ENCODE measurements at regions not wholly inside any gene's neighbourhood (a gene's known extent, or its start where the extent isn't known, plus 50 kb on each side); places are given as distances from the start of the nearest gene placed in this dataset.

DNA sequence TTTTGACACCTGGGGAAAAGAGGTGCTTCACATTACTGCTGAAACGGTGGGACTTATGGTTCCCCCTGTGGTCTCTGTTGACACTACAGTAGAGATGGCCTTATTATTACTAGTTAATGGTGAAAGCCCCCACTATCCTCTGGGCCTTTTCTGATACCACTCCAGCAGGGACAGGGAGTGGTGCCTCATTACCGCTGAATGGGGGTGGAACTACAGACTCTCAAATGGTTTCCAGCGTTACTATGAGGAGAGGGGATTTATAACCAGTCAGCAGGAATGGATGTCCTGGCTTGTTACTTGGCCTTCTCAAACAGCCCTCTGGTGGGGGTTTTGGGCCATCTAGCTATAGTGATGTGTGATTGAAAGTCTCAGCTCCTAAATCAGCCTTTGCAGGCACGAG, 96.7 kb upstream of the DIAPH3 start:
- no peak overlapping the region for H3K18ac ChIP-seq (ENCODE audit: low read depth, low read length)
- H3K4ac ChIP-seq (ENCODE audit: low read depth, low read length): no peak overlapping the region
- TF ChIP-seq MXI1 (IDR thresholded peaks at IDR 0.05; ENCODE audit: borderline replicate concordance, low read depth, low read length): no peak
- TF ChIP-seq POLR2A (IDR thresholded peaks at IDR 0.05; ENCODE audit: low read depth, low read length): no peak
- TF ChIP-seq RAD21 (IDR thresholded peaks at IDR 0.05; ENCODE audit: low read length): no peak
- no peak for TF ChIP-seq NFE2L2 (IDR thresholded peaks at IDR 0.05; ENCODE audit: low read depth, low read length)
- no peak for TF ChIP-seq BHLHE40 (IDR thresholded peaks at IDR 0.05; ENCODE audit: low read depth, low read length)
- TF ChIP-seq, protein P1, sequence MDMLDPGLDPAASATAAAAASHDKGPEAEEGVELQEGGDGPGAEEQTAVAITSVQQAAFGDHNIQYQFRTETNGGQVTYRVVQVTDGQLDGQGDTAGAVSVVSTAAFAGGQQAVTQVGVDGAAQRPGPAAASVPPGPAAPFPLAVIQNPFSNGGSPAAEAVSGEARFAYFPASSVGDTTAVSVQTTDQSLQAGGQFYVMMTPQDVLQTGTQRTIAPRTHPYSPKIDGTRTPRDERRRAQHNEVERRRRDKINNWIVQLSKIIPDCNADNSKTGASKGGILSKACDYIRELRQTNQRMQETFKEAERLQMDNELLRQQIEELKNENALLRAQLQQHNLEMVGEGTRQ (IDR thresholded peaks at IDR 0.05; ENCODE audit: low read depth, low read length): no peak
- TF ChIP-seq CHD1 (IDR thresholded peaks at IDR 0.05; ENCODE audit: low read depth, low read length): no peak
- TF ChIP-seq, protein P2, sequence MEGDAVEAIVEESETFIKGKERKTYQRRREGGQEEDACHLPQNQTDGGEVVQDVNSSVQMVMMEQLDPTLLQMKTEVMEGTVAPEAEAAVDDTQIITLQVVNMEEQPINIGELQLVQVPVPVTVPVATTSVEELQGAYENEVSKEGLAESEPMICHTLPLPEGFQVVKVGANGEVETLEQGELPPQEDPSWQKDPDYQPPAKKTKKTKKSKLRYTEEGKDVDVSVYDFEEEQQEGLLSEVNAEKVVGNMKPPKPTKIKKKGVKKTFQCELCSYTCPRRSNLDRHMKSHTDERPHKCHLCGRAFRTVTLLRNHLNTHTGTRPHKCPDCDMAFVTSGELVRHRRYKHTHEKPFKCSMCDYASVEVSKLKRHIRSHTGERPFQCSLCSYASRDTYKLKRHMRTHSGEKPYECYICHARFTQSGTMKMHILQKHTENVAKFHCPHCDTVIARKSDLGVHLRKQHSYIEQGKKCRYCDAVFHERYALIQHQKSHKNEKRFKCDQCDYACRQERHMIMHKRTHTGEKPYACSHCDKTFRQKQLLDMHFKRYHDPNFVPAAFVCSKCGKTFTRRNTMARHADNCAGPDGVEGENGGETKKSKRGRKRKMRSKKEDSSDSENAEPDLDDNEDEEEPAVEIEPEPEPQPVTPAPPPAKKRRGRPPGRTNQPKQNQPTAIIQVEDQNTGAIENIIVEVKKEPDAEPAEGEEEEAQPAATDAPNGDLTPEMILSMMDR (conservative IDR thresholded peaks at IDR 0.05; ENCODE audit: low read depth, low read length): no peak
- no peak for TF ChIP-seq FOS (IDR thresholded peaks at IDR 0.05; ENCODE audit: low read depth, low read length)
- no peak for TF ChIP-seq MAFK (IDR thresholded peaks at IDR 0.05; ENCODE audit: low read depth, low read length)
- no peaks in the 10 kb centered on the region; the same call in 1 of the 2 replicates for H3K27me3 ChIP-seq (ENCODE audit: control insufficient read depth, insufficient read depth, low read length)
- H3K36me3 ChIP-seq (ENCODE audit: control insufficient read depth, insufficient read depth, low read length): no peaks in the 10 kb centered on the region
- H3K79me1 ChIP-seq (ENCODE audit: low read depth in 1 of 2, low read length in 2 of 2): no peaks in the 10 kb centered on the region
- H3K4me1 ChIP-seq (ENCODE audit: control insufficient read depth, insufficient read depth, low read length): no peaks in the 10 kb centered on the region
- H3K9me1 ChIP-seq (ENCODE audit: insufficient read depth, low read length): no peaks in the 10 kb centered on the region
- ATAC-seq (ENCODE audit: low read depth) (no peak), DNase-seq (no peak)
- CTCF ChIA-PET: no interaction called here
- no peak overlapping the region for H2BK20ac ChIP-seq (ENCODE audit: low read depth, low read length)
- no peak overlapping the region for H4K5ac ChIP-seq (ENCODE audit: low read depth, low read length)
- H2AK9ac ChIP-seq (replicated peaks; ENCODE audit: low read depth, low read length, poor library complexity): no peak overlapping the region
- H2BK120ac ChIP-seq (ENCODE audit: low read depth, low read length): no peak overlapping the region
- no peak overlapping the region for H3K4me2 ChIP-seq (ENCODE audit: low read depth, low read length)
- H2BK5ac ChIP-seq (ENCODE audit: low read depth, low read length, poor library complexity, severe bottlenecking): no peak overlapping the region
- H3K9ac ChIP-seq (ENCODE audit: low read depth, low read length): no peak overlapping the region
- no peaks in the 10 kb centered on the region for H4K20me1 ChIP-seq (ENCODE audit: insufficient read depth, low read length)
- H3K9me3 ChIP-seq (ENCODE audit: control insufficient read depth, insufficient read depth, low read length): no peaks in the 10 kb centered on the region
- in situ Hi-C loops (cut with MboI; ENCODE audit: low sequenced_read_pairs): no loop called here
- H4K91ac ChIP-seq (ENCODE audit: insufficient read depth, low read depth, low read length): no peak overlapping the region
- H2AFZ ChIP-seq (replicated peaks; ENCODE audit: low read length, poor library complexity): no peak overlapping the region
- dilution Hi-C loops (cut with HindIII; ENCODE audit: low sequenced_read_pairs, unreplicated experiment): no loop called here
- WGBS, 2 experiments (ENCODE audit: extremely low coverage in 2 of 2, insufficient read length in 1 of 2): 83% methylated on average over 1 of the region's 4 CpGs; no CpG with 5 or more reads in 1 of the 2 experiments
- H3K4me3 ChIP-seq (ENCODE audit: insufficient read depth, low read depth, low read length): no peak overlapping the region
- no peak overlapping the region for H3K23ac ChIP-seq (ENCODE audit: low read depth, low read length)
- H4K8ac ChIP-seq (ENCODE audit: low read depth in 2 of 2, low read length in 2 of 2): no peak overlapping the region
- H3K27ac ChIP-seq (ENCODE audit: insufficient read depth, low read length): no peak overlapping the region
- POLR2A ChIA-PET (ENCODE audit: unreplicated experiment): no interaction called here
- H3K14ac ChIP-seq (replicated peaks; ENCODE audit: low read depth, low read length): no peak overlapping the region
- intact Hi-C loops (cut with micrococcal nuclease): loop anchor here (2.0 kb wide), 1 partner anchor 20 kb away; no protein-coding TSS in a partner anchor
- no peak overlapping the region for H2AK5ac ChIP-seq (ENCODE audit: low read depth, low read length)
- H3K56ac ChIP-seq (ENCODE audit: extremely low read depth, insufficient read depth, low read length): no peak overlapping the region
- H2BK15ac ChIP-seq (ENCODE audit: low read depth, low read length): no peak overlapping the region
- no TSS peak for BruUV-seq (replicated peaks)

All from IMR-90 (cell line).